GM12865 (cell line): ENCODE measurements at regions not wholly inside any gene's neighbourhood (a gene's known extent, or its start where the extent isn't known, plus 50 kb on each side); places are given as distances from the start of the nearest gene placed in this dataset.

ENCODE experiments used
- DNase-seq: peaks from one replicate; pipeline ENCODE4 v3.0.0; 2010; ENCODE audit warnings: low read depth
- H3K4me3 ChIP-seq: 2 replicates; pipeline ENCODE4 v1.5.1; 2011; ENCODE audit warnings: mild to moderate bottlenecking, low read depth, low read length, control low read depth
- CTCF ChIP-seq: IDR thresholded peaks from 2 replicates; pipeline ENCODE4 v1.5.1; 2011; ENCODE audit warnings: low read length, control low read depth, low read depth, inconsistent platforms; ENCODE audit not compliant: insufficient read depth; ENCODE audit errors: missing control alignments

- H3K4me3 ChIP-seq, result no peak overlapping the region
- TF ChIP-seq CTCF, result no peak
- no peak for DNase-seq
These were observed 214.2 kb upstream of the TMCO5A start for GRCh38 chr15:37720267-37720666.

- no peak overlapping the region for H3K4me3 ChIP-seq
- no peak for TF ChIP-seq CTCF
- DNase-seq, result no peak
These were observed 203.2 kb upstream of the TMCO5A start for GRCh38 chr15:37731146-37731746.

GRCh38 chr15:37733628-37734027 lies 200.8 kb upstream of the TMCO5A start:
- DNase-seq, result no peak
- no peak overlapping the region for H3K4me3 ChIP-seq
- TF ChIP-seq CTCF, result no peak

GRCh38 chr15:37740623-37741141 lies 193.8 kb upstream of the TMCO5A start:
- H3K4me3 ChIP-seq, result no peak overlapping the region
- DNase-seq, result no peak
- TF ChIP-seq CTCF, result no peak

- TF ChIP-seq CTCF, result no peak
- H3K4me3 ChIP-seq, result no peak overlapping the region
- no peak for DNase-seq
These were observed 190.6 kb upstream of the TMCO5A start for GRCh38 chr15:37743826-37744225.

GRCh38 chr15:37744521-37744920 lies 189.9 kb upstream of the TMCO5A start:
- no peak for TF ChIP-seq CTCF
- H3K4me3 ChIP-seq, result no peak overlapping the region
- no peak for DNase-seq

- no peak for DNase-seq
- H3K4me3 ChIP-seq, result no peak overlapping the region
- no peak for TF ChIP-seq CTCF
These were observed 183.0 kb upstream of the TMCO5A start for GRCh38 chr15:37751401-37751800.
